CD4-positive, CD25-positive, alpha-beta regulatory T cell (primary cell): ENCODE measurements at regions not wholly inside any gene's neighbourhood (a gene's known extent, or its start where the extent isn't known, plus 50 kb on each side); places are given as distances from the start of the nearest gene placed in this dataset.
A peak's percentile ranks its signal among the peaks of the same experiment; 100 is the strongest.

Experiments used
- ATAC-seq, 2 donors: fragments of 150-1000 bp; cut with Tn5 transposase; one replicate each; pipeline ENCODE4 v1.10.0; 2021; ENCODE audit warnings: low read depth in 2 of 2, moderate number of reproducible peaks in 2 of 2, moderate library complexity in 1 of 2
- DNase-seq, 3 donors: peaks; one replicate each; pipeline versions ENCODE4 v3.0.0 to v3.0.0-alpha.2; 2012 to 2022; ENCODE audit warnings: mixed read lengths in 1 of 3
- H3K27ac ChIP-seq: one replicate; pipeline ENCODE4 v1.7.0; 2013; ENCODE audit warnings: mild to moderate bottlenecking, low read length; ENCODE audit not compliant: insufficient read depth, poor library complexity, severe bottlenecking
- H3K27me3 ChIP-seq: one replicate; pipeline ENCODE4 v1.7.0; 2013; ENCODE audit warnings: low read length; ENCODE audit not compliant: control insufficient read depth, insufficient read depth
- H3K36me3 ChIP-seq: one replicate; pipeline ENCODE4 v1.7.0; 2013; ENCODE audit warnings: mild to moderate bottlenecking, low read length, moderate library complexity; ENCODE audit not compliant: control insufficient read depth, insufficient read depth
- H3K4me1 ChIP-seq: 2 replicates; pipeline ENCODE4 v1.7.0; 2013; ENCODE audit warnings: mild to moderate bottlenecking, low read length; ENCODE audit not compliant: insufficient read depth, control insufficient read depth, poor library complexity, severe bottlenecking
- H3K4me3 ChIP-seq: one replicate; pipeline ENCODE4 v1.7.0; 2013; ENCODE audit warnings: low read depth, mild to moderate bottlenecking, low read length, moderate library complexity
- H3K9me3 ChIP-seq, 2 experiments: 1 replicate in 1 of 2; 2 replicates in 1 of 2; pipeline ENCODE4 v1.7.0; 2013; ENCODE audit warnings: low read length in 2 of 2, mild to moderate bottlenecking in 1 of 2, moderate library complexity in 1 of 2; ENCODE audit not compliant: control insufficient read depth in 2 of 2
- H3K27ac Mint-ChIP-seq, 3 donors: one replicate each; pipeline ENCODE4 v1.8.0; 2020 to 2022; ENCODE audit warnings: mild to moderate bottlenecking in 3 of 3, mixed read lengths in 3 of 3, moderate library complexity in 2 of 3
- H3K27me3 Mint-ChIP-seq: one replicate; pipeline ENCODE4 v1.8.0; 2022; ENCODE audit warnings: mild to moderate bottlenecking, mixed read lengths
- H3K36me3 Mint-ChIP-seq: one replicate; pipeline ENCODE4 v1.8.0; 2020; ENCODE audit warnings: mixed read lengths
- H3K4me1 Mint-ChIP-seq, 4 donors: one replicate each; pipeline ENCODE4 v1.8.0; 2020 to 2022; ENCODE audit warnings: mixed read lengths in 4 of 4, mild to moderate bottlenecking in 1 of 4
- H3K4me3 Mint-ChIP-seq, 4 donors: one replicate each; pipeline ENCODE4 v1.8.0; 2020 to 2022; ENCODE audit warnings: mild to moderate bottlenecking in 4 of 4, mixed read lengths in 4 of 4, moderate library complexity in 3 of 4
- H3K9me3 Mint-ChIP-seq, 7 donors: one replicate each; pipeline ENCODE4 v1.8.0; 2020 to 2022; ENCODE audit warnings: mixed read lengths in 7 of 7, mild to moderate bottlenecking in 3 of 7, moderate library complexity in 2 of 7

- Histone ChIP-seq H3K9me3 (no peaks in the 10 kb centered on the region), H3K27me3 (no peaks in the 10 kb centered on the region), H3K4me3 (no peak overlapping the region), H3K27ac (no peak overlapping the region), H3K4me1 (no peaks in the 10 kb centered on the region), H3K36me3 (no peaks in the 10 kb centered on the region)
- Mint-ChIP-seq H3K9me3 (peaks cover 0 to 5% (median 2%) of the 10 kb centered on the region in 7 donors), H3K4me3 (no peak overlapping the region), H3K27ac (no peak overlapping the region), H3K4me1 (no peaks in the 10 kb centered on the region), H3K27me3 (no peaks in the 10 kb centered on the region), H3K36me3 (no peaks in the 10 kb centered on the region)
- DNase-seq (no peak), ATAC-seq (no peak)
Measured at GRCh38 chr1:14103878-14104430, 404.0 kb downstream of the PRDM2 start.

GRCh38 chr1:14106126-14106525 is 406.1 kb downstream of the PRDM2 start:
- H3K9me3 ChIP-seq: no peaks in the 10 kb centered on the region
- peaks cover 5% of the 10 kb centered on the region for H3K27me3 Mint-ChIP-seq
- H3K9me3 Mint-ChIP-seq: peaks cover 0 to 7% (median 1%) of the 10 kb centered on the region in 7 donors
- no peak overlapping the region for H3K4me3 Mint-ChIP-seq
- no peaks in the 10 kb centered on the region for H3K4me1 ChIP-seq
- H3K4me3 ChIP-seq: no peak overlapping the region
- H3K36me3 Mint-ChIP-seq: no peaks in the 10 kb centered on the region
- ATAC-seq: no peak
- no peaks in the 10 kb centered on the region for H3K27me3 ChIP-seq
- no peak overlapping the region for H3K27ac ChIP-seq
- no peak for DNase-seq
- H3K36me3 ChIP-seq: no peaks in the 10 kb centered on the region
- H3K4me1 Mint-ChIP-seq: no peaks in the 10 kb centered on the region
- peak overlapping the region in 1 of 3 donors; percentile 71 for H3K27ac Mint-ChIP-seq

- peaks cover 5% of the 10 kb centered on the region for H3K27me3 Mint-ChIP-seq
- Histone ChIP-seq H3K4me3 (no peak overlapping the region), H3K9me3 (no peaks in the 10 kb centered on the region), H3K4me1 (no peaks in the 10 kb centered on the region), H3K27ac (no peak overlapping the region), H3K36me3 (no peaks in the 10 kb centered on the region), H3K27me3 (no peaks in the 10 kb centered on the region)
- ATAC-seq (no peak), DNase-seq (no peak)
- H3K4me1 Mint-ChIP-seq: no peaks in the 10 kb centered on the region
- H3K9me3 Mint-ChIP-seq: peaks cover 0 to 7% (median 1%) of the 10 kb centered on the region in 7 donors
- no peaks in the 10 kb centered on the region for H3K36me3 Mint-ChIP-seq
- H3K4me3 Mint-ChIP-seq: no peak overlapping the region
- H3K27ac Mint-ChIP-seq: no peak overlapping the region
Measured at GRCh38 chr1:14106679-14107313, 406.8 kb downstream of the PRDM2 start.

GRCh38 chr1:14108356-14109275 is 408.6 kb downstream of the PRDM2 start:
- Histone ChIP-seq H3K9me3 (no peaks in the 10 kb centered on the region), H3K4me3 (no peak overlapping the region), H3K4me1 (no peaks in the 10 kb centered on the region), H3K27ac (no peak overlapping the region), H3K27me3 (no peaks in the 10 kb centered on the region), H3K36me3 (no peaks in the 10 kb centered on the region)
- no peak overlapping the region for H3K27ac Mint-ChIP-seq
- peaks cover 0 to 6% (median under 1%) of the 10 kb centered on the region in 7 donors for H3K9me3 Mint-ChIP-seq
- H3K4me1 Mint-ChIP-seq: no peaks in the 10 kb centered on the region
- H3K4me3 Mint-ChIP-seq: no peak overlapping the region
- H3K27me3 Mint-ChIP-seq: peaks cover 9% of the 10 kb centered on the region
- H3K36me3 Mint-ChIP-seq: no peaks in the 10 kb centered on the region
- DNase-seq (no peak), ATAC-seq (no peak)

- Mint-ChIP-seq H3K27me3 (peaks cover 9% of the 10 kb centered on the region), H3K4me1 (no peaks in the 10 kb centered on the region), H3K4me3 (no peak overlapping the region), H3K36me3 (no peaks in the 10 kb centered on the region), H3K9me3 (peaks cover 0 to 4% (median 0%) of the 10 kb centered on the region in 7 donors), H3K27ac (peak overlapping the region in 1 of 3 donors; percentile 68)
- no peaks in the 10 kb centered on the region for H3K36me3 ChIP-seq
- H3K4me1 ChIP-seq: no peaks in the 10 kb centered on the region
- DNase-seq (no peak), ATAC-seq (no peak)
- no peak overlapping the region for H3K27ac ChIP-seq
- H3K9me3 ChIP-seq: no peaks in the 10 kb centered on the region
- H3K4me3 ChIP-seq: no peak overlapping the region
- no peaks in the 10 kb centered on the region for H3K27me3 ChIP-seq
Measured at GRCh38 chr1:14109276-14109635, 409.3 kb downstream of the PRDM2 start.

- Mint-ChIP-seq H3K36me3 (no peaks in the 10 kb centered on the region), H3K4me3 (no peak overlapping the region), H3K27ac (no peak overlapping the region), H3K9me3 (peaks cover 0 to 4% (median 0%) of the 10 kb centered on the region in 7 donors), H3K27me3 (peaks cover 9% of the 10 kb centered on the region), H3K4me1 (peaks cover 0 to 4% (median under 1%) of the 10 kb centered on the region in 4 donors)
- Histone ChIP-seq H3K27me3 (no peaks in the 10 kb centered on the region), H3K9me3 (no peaks in the 10 kb centered on the region), H3K27ac (no peak overlapping the region), H3K4me1 (no peaks in the 10 kb centered on the region), H3K36me3 (no peaks in the 10 kb centered on the region), H3K4me3 (no peak overlapping the region)
- ATAC-seq (no peak), DNase-seq (no peak)
Measured at GRCh38 chr1:14110040-14110439, 410.1 kb downstream of the PRDM2 start.

- Histone ChIP-seq H3K27me3 (no peaks in the 10 kb centered on the region), H3K36me3 (no peaks in the 10 kb centered on the region), H3K27ac (no peak overlapping the region), H3K4me1 (no peaks in the 10 kb centered on the region), H3K4me3 (no peak overlapping the region), H3K9me3 (no peaks in the 10 kb centered on the region)
- peaks cover 0 to 2% (median 0%) of the 10 kb centered on the region in 7 donors for H3K9me3 Mint-ChIP-seq
- H3K27me3 Mint-ChIP-seq: peaks cover 9% of the 10 kb centered on the region
- no peak for DNase-seq
- no peaks in the 10 kb centered on the region for H3K36me3 Mint-ChIP-seq
- H3K27ac Mint-ChIP-seq: no peak overlapping the region
- no peak overlapping the region for H3K4me3 Mint-ChIP-seq
- H3K4me1 Mint-ChIP-seq: peaks cover 0 to 4% (median under 1%) of the 10 kb centered on the region in 4 donors
- no peak for ATAC-seq
Measured at GRCh38 chr1:14111121-14111520, 411.1 kb downstream of the PRDM2 start.
